Stimulated activated CD4-positive, alpha-beta T cell treated with anti-CD3 and anti-CD28 coated beads, Interleukin-1b, Interleukin-23, amount 100 ng/mL, for 1 hour (primary cell): ENCODE measurements at regions not wholly inside any gene's neighbourhood (a gene's known extent, or its start where the extent isn't known, plus 50 kb on each side); places are given as distances from the start of the nearest gene placed in this dataset.

ENCODE experiments used
- DNase-seq, 2 donors: peaks; one replicate each; pipeline ENCODE4 v3.0.0-alpha.2; 2020; ENCODE audit warnings: low read depth in 2 of 2

GRCh38 chr11:32039149-32039548 is 51.7 kb upstream of the RCN1 start:
- no peak for DNase-seq

- DNase-seq = no peak
These were observed 56.2 kb upstream of the RCN1 start for GRCh38 chr11:32034680-32035079.

DNA sequence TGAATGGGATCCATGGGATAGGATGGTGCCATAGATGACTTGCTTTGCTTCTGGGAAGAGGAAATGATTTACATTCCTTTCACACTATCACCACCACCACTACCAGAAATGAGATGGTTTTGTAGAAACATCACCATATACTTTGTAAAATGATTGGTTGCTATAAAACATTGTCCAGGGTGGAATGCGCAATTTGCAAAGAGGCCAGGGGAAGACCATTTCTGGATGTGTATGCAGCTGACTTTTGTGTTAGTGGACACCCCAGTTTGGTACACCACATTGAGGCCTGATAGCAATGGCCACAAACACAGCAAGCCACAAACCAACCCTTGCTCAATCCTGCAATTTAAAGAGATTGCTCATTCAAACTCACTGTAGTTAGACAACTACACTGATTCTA is 56.7 kb upstream of the RCN1 start:
- no peak for DNase-seq

- DNase-seq = no peak
These were observed 57.4 kb upstream of the RCN1 start for GRCh38 chr11:32033491-32033890.

- DNase-seq = no peak
These were observed 57.8 kb upstream of the RCN1 start for GRCh38 chr11:32033067-32033466.

- no peak for DNase-seq
These were observed 58.4 kb upstream of the RCN1 start for GRCh38 chr11:32032478-32032877.

DNA sequence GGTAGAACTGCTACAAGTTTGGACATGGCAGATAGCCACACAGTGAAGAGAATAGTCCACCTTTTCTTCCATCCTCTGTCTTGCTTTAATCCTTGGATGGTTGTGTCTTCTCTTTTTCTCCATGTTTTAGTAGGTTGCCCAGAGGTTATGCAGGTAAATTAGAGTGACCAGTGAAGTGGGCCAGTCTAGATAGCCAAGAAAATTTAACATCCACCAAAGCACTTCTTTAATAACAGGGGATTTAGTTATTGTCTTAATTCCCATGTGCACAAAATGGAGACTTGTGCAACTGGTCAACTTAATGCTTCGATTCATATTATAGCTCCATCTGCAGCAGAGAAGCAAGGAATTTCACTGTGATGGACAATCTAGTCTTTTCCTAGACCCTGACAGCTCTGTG is 58.8 kb upstream of the RCN1 start:
- DNase-seq = no peak

DNA sequence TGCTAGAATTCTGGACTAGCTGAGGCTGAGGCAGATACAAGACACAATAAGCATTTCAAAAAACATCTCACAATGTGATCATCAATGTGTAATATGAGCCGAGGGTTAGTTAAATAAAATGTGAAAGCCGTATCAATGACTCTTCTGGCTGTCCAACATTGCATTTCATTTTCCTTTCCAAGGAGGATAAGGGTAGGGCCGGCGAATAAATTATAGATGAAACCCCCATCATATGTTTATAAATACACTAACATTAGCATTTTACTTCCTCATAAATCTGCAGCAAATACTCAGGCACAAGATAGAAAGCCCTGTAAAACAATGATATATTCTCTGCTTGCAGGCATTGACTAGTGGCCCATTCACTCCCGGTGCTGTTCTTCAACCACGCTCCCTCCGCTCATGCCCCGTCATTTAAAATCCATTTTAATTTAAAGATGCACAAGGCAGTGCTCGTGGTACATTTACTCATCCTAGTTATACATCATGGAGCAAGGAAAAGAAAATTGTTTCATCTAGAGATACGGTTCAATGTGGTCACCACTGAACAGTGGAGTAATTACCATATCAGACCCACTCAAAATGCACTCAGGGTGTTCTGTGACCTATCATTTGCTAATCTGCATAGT is 59.9 kb upstream of the RCN1 start:
- no peak for DNase-seq

DNA sequence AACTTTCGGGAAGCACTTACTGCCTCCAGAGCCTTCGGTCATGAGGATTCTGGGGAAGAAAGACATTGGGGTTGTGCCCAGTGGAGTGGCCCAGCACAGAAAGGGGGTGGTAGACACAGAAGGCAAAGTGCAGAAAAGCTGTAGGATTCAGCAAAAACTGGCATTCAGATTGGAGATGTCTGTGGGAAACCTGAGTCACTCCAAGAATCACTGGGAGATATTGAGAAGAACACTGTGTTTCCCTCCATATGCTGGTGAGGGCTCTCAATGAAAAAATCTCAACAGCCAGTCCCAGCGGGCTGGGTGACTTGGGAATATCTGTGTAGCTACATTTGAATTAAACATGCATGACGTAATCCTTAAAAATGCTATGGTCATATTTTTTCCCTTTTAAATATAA is 61.2 kb upstream of the RCN1 start:
- no peak for DNase-seq

DNA sequence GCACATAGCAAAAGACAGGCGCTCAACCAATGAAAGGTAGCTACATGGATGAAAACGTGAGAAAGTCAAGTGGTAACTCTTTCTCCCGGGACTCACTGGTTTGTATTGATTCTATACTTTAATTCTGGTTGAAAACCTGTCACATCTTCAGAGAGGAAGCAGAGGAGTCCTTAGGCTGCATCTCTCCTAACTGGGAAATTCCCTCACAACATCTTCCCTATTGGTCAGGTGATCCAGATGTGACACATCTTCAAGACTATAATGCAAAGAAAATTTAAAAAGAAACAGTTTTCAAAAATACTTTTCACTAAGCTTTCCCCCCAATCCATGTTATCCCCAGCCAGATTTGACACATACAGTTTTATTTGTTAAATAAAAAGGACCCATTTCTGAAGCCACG is 62.7 kb upstream of the RCN1 start:
- DNase-seq = no peak

DNA sequence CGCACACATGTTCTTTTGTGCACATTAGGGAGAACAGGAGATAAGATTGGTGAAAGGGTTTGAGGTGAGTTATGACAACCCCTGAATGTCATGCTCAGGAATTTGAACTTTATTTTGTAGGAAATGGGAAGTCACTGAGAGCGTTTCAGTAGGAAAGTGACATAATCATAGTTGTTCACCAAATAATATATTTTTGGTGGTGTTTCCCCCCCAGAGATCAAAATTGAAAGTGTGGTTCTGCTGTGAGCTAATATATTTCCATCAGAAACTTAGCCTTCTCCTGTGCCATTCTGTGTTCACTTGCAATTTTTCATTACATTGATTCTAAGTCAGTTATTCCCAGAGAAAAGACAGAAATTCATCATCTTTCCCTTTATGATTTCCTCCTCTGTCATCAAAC is 64.1 kb upstream of the RCN1 start:
- no peak for DNase-seq

DNA sequence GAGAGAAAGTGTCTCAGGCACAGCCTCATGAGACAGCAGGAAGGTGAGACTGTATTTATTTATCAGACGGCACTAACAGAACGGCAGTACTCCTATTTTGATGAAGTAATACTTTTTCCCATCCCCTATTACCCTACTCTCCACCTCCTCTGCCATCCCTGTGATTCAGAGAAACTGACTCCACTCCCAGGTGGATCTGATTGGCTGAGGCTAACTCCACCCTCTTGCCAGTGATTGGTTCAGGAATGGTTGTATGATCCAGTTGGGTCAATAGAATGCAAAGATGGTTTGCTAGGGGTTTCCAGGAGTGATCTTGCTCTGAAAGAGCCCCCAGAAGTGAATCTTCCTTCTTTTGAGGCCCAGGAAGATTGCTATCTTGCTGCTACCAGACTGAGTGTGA is 65.9 kb upstream of the RCN1 start:
- DNase-seq = no peak

GRCh38 chr11:32023370-32024305 is 67.2 kb upstream of the RCN1 start:
- no peak for DNase-seq

GRCh38 chr11:32018672-32019071 is 72.2 kb upstream of the RCN1 start:
- no peak for DNase-seq

DNA sequence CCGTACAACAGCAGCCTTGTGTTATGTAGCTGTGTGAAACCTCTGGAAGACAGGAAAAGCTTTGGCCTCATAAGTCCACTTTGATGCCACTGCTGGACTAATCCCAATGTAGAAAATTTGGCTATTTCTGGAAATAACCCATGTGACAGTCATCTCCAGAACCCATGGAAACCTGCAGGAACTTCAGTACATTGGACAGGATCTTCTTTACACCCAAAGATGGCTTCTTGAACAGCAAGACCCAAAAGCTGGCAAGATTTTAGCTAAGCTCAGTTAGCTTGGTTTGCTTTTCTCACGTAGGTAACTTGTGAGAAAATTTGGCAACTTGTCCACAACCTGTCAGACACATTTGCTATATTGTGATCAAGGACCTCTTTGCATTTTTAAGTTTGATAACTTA is 74.8 kb upstream of the RCN1 start:
- no peak for DNase-seq

GRCh38 chr11:32015427-32015826 is 75.4 kb upstream of the RCN1 start:
- DNase-seq = no peak

GRCh38 chr11:32013603-32014002 is 77.3 kb upstream of the RCN1 start:
- DNase-seq = no peak

GRCh38 chr11:32012049-32012448 is 78.8 kb upstream of the RCN1 start:
- no peak for DNase-seq

DNA sequence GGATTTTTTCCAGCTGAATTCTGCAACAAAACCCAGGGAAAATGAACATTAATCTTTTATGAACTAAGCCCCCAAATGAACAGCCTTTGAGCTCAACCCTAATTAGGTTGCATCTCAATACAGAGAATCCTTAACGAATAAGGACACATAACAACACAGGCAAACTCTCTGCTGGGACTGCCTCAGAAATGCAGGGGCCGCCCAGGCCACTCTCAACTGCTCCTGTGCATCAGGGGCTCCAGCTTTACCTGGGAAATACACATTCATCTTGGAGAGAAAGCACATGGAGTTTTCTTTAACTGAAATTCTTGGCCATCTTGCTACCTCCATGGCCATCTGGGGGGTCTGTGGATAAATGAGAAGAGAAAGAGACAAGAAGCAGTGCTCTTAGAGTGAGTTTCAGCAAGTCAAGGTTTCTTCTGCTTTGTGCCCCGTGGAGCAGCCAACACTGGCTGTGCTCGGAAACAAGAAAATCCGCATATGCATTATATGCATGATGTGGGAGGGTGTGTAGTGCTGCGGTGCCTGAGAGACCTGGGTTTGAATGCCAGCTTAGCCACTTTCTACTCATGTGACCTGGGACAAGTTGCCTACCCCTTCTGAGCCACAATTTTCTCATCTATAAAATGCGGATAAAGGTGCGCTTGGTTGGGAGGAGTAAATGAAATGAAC is 81.9 kb upstream of the RCN1 start:
- no peak for DNase-seq

DNA sequence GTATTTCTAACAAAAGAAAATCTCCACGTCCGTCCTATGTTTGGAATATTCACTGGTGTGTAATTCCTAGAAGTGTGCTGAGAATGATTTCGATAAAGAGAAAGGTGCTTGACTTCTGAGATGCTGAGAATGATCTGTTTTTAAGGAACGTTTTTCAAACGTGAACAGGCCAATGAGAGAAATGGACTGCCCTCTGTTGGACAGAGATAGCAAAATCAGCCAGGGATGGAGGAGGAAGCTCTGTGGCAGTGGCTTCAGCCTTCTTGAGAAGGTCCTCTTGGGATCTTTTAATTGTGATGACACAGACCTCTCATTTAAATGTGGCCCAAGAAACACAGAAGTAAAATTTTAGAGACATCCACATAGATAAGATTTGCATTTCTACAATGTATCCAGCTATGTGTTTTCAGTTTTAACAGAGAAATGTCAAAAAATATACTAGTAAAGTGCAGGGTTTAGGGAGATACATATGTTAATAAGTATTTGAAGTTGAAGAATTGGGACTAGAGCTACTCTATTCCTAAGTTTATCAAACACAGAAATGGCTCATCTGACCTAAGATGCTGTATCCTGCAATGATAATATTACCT is 84.0 kb upstream of the RCN1 start:
- no peak for DNase-seq

GRCh38 chr11:32005786-32006416 is 85.0 kb upstream of the RCN1 start:
- no peak for DNase-seq

GRCh38 chr11:32003335-32003734 is 87.5 kb upstream of the RCN1 start:
- no peak for DNase-seq
